Activated CD8-positive, alpha-beta memory T cell treated with anti-CD3 and anti-CD28 coated beads, Interleukin-2, amount 50 U/mL, for 1 hour (primary cell): ENCODE measurements at regions not wholly inside any gene's neighbourhood (a gene's known extent, or its start where the extent isn't known, plus 50 kb on each side); places are given as distances from the start of the nearest gene placed in this dataset.
"Not testable (repeated sequence)": the region's sequence is repeated elsewhere in the genome, so short reads cannot be mapped to it uniquely, and the experiment has no call there.

Experiments used
- DNase-seq: peaks from one replicate; pipeline ENCODE4 v3.0.0-alpha.2; 2020; ENCODE audit errors: extremely low read depth

DNA sequence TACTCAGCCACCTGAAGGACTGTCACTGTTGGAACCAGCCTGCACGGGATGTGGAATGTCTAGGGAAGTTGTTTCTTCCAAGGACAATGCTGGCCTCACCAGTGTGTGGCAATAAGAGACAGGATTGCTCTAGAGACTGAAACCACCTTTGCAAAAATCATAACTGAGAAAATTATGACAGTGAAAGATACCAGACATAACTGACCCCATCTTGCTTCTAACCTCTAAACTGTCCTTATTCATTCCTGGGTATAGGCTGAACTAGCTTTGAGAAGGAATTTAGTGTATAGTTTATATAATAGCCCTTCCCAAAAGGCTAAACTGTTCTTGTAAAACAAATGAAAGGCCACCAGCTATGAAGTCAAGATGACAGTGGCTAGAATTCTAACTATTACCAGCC, 83.6 kb downstream of the IER5 start:
- DNase-seq: no peak

DNA sequence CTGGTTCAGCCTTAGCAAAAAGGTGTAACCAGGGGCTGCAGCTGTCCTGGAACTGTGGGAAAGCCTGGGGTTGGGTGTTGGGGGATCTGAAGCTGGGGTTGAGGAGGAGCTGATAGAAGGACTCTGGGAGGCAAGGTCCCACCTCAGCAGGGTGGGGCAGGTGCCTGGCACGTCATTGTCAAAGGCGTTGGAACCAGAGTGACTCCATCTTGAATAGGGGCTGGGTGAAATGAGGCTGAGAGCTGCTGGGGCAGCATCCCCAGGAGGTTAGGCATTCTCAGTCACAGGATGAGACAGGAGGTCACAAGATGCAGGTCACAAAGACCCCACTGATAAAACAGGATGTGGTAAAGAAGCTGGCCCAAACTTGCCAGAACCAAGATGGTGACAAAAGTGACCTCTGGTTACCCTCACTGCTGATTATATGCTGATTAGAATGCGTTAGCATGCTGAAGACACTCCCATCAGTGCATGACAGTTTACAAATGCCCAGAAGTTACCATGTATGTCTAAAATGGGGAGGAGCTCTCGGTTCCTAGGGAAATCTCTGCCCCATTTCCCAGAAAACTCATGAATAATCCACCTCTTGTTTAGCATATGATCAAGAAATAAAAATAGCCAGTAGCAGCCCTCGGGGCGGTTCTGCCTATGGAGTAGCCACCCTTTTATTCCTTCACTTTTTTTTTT, 85.4 kb downstream of the IER5 start:
- no peak for DNase-seq

DNA sequence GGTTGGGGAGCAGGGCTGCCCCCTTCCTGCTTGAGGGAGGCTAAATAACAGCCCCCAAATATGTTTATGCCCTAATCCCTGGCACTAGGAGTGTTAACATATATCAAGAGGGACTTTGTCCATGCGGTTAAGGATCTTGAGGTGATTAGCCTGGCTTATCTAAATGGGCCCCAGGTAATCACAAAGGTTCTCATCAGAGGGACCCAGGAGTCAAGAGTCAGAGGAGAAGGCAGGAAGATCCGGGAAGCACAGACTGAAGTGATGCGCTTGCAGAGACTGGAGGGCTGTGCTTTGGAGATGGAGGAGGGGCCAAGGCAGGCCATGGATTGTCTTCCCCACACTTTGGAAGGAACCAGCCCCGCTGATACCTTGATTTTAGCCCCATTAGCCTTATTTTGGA, 86.4 kb downstream of the IER5 start:
- no peak for DNase-seq

DNA sequence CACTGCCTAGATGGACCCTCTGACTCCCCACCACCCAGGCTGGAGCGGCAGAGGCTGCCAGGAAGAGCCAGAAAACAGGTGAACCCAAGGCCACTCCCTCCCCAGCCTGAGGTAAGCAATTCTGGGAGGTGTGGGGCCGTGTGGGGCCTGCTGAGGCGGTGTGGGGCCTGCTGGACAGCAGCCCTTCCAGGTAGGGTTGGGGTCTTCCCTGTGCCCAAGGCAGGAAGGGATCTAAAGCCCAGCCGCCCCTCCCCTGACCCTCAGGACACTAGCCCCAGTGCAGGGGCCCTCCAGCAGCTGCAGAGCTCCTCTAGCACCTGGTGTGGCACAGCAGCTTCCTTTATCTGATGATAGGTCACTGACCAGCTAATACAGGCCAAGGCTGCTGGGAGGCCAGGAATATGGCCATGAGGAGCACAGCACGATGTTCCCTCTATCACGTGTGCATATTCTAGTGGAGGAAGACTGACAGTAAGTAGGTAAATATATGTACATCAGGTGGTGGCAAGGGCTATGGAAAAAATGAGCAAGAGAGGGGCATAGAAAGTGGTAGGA, 86.9 kb downstream of the IER5 start:
- no peak for DNase-seq

DNA sequence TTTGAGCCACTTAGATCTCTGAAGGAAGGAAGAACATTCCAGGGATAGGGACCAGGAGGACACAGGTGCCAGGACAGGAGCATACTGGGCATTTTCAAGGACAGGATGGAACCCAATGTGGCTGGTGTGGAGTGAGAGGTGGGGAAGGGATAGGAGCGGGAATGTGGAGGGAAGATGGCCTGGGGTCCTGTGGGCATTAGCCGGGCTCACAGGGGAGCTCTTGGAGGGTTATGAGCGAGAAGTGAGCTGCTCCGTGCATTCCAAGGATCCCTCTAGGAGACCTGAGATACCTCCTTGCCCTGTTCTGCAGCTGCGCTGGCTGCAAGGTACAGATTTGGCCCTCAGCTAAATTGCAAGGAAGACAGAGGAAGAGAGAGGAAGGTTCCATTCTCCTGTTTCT, 87.5 kb downstream of the IER5 start:
- DNase-seq: no peak

DNA sequence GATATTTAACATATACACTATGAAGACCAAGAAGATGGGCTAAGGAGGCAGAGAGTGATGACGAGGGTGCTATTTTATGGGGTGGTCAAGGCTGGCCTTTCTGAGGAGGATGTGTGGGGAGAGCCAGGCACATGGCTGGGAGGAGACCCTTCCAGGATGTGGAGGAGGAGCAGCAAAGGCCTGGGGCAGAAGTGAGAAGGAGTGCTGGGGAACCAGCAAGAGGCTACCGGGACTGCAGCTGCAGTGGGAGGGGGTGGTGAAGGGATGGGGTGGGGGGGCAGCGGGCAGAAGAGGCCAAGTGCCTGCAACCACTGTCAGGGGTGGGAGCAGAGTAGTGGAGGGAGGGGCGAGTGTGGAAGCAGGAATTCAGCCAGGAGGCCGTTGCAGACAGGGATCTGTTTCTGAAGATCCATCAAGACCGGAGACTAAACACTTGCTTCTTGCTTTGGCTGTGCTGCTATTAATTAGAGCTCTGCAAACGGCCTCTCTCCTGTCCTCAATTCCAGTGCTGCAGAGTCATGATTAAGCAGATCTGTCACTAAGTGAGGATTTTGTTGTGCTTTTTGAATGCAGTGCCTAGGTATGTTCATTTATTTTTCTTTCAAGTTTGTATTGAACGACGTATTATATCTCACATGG, 89.9 kb downstream of the IER5 start:
- no peak for DNase-seq

DNA sequence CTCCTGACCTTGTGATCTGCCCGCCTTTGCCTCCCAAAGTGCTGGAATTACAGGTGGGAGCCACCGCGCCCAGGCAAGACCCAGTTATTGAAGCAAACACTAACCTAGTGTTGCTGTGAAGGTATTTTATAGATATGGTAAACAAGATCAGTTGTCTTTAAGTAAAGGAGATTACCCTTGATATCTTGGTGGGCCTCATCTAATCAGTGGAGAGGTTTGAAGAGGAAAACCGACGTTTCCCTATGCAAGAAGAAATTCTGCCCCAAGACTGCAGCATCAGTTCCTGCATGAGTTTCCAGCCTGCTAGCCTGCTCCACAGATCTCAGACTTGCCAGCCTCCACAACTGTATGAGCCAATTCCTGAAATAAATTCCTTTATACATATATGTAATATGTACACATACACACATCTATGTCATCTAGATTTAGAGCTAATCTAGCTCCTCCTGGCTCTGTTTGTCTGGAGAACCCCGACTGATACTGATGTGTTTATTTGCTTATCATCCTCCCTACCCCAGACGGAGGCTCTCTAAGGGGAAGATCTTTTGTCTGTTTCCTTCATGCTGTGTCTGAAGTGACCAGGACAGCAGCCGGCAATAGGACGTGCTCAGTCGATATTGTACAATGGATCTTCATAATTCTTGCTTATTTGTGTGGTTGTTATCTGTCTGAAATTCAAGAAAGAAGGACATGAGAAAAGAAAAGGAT, 90.9 kb downstream of the IER5 start:
- no peak for DNase-seq

DNA sequence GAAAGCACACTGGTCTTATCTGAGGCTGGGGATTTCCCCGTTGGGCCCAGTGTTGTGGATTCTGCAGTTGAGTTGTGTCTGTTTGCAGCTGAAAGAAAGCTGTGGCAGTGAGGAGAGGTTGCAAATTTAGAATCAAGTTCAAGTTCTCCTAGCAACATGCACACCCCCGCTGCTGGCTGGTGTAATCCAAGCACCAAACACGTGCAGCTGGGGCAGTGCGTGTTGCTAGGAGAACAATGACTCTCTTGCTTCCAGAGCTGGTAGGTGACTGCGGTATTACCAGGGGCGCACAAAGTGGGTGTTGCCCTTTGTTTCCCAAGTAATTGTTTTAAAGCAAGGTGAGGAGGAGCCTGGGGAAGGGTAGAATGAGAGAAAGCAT, 91.5 kb downstream of the IER5 start:
- no peak for DNase-seq

DNA sequence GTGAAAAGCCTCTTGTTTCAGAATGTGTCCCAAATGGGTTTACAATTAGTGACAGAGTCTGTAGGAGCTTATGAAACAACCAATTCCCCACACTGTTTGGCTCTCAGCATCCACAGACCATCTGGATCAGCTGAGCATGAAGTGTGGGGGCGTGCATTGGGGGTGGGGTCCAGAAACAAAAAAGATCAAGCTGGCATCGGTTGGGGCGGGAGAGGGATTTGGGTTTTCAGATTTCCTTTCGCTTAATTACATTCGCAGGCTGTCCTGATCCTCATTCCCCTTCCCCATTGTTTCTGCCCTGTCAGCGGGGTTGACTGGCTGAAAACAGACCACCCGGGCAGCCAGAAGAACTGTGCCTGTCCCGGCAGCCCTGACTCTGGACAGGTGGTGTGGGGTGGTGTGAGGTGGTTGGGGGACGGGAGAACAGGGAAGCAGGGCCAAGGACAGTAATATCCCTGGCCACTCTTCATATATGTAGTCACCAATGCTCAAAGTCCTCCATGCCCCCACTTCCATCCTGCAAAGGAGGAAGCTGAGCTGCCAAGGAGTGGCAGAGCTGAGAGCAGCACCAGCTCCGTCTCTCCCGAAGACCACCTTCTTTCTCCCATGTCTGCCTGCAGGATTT, 92.0 kb downstream of the IER5 start:
- DNase-seq: no peak

DNA sequence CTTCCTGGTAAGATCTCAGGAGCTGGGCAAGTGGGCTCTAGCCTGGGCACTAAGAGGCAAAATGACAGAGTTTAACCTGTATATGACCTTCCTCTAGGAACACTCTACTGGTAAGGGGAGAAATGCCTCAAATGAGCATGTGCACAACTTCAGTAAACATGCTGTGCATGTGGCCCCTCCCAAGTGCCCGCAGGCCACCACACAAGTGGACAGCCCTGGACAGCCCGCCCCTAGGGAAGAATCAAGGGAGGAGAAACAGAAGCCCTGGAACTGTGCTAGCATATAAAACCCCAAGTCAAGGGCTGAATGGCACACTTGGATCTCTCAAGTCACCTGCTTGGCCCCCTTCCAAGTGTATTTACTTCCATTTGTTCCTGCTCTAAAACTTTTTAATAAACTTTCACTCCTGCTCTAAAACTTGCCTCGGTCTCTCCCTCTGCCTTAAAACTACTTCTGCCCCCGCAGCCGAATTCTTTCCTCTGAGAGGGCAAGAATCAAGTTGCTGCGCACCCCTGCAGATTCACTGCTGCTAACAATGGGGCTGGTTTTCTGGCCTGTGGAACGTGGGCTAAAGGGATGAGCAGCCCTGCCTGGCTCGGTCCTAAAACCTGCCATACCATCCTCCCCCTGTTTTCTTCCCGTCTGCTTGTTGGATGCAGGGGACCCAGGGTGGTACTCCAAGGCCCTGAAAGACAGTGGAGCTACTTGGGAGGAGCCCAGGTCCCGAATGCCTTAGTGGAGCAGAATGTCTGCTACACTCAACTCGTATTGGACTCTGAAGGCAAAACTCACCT, 93.5 kb downstream of the IER5 start:
- no peak for DNase-seq

DNA sequence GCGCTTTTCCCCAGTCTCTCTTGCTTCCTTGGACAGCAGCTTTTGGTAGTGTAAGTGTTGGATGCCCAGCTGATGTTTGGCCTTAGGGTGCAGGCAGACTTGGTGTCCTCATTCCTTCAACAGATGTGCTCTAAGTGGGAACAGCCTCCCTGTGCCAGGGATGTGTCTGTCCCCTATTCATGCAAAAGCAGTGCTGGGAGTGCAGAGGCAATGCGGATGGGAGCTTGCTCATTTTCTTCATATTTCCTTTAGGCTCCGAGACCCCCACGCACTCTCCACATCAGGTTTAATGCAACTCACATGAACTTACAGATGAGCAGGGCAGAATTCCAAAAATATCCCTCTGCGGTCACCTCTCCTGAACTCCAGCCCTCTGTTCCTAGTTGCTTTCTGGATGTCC, 96.1 kb downstream of the IER5 start:
- no peak for DNase-seq

DNA sequence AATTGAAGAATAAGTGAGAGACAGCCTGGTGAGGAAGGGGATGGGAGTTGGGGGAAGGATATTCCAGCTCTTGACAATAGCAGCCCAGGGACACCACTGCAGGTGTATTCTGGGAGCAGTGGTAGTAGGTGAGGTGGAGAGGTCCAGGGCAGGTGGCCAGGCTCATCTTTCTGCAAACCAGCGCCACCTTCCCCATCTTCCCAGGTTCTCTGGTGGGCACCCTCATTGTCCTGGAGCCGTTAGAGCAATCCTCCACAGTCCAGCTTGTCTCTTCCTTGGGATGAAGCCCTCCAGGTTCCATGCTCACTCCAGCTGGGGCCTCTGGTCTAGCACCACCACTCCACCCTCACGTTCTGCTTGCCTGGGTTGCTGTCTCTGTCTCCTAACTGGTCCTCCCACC, 97.0 kb downstream of the IER5 start:
- DNase-seq: no peak

DNA sequence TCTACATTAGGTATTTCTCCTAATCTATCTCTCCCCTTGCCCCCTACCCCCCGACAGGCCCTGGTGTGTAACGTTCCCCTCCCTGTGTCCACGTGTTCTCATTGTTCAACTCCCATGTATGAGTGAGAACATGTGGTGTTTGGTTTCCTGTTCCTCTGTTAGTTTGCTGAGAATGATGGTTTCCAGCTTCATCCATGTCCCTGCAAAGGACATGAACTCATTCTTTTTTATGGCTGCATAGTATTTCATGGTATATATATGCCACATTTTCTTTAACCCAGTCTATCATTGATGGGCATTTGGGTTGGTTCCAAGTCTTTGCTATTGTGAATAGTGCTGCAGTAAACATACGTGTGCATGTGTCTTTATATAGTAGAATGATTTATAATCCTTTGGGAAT, 97.6 kb downstream of the IER5 start:
- not testable (repeated sequence) for DNase-seq

DNA sequence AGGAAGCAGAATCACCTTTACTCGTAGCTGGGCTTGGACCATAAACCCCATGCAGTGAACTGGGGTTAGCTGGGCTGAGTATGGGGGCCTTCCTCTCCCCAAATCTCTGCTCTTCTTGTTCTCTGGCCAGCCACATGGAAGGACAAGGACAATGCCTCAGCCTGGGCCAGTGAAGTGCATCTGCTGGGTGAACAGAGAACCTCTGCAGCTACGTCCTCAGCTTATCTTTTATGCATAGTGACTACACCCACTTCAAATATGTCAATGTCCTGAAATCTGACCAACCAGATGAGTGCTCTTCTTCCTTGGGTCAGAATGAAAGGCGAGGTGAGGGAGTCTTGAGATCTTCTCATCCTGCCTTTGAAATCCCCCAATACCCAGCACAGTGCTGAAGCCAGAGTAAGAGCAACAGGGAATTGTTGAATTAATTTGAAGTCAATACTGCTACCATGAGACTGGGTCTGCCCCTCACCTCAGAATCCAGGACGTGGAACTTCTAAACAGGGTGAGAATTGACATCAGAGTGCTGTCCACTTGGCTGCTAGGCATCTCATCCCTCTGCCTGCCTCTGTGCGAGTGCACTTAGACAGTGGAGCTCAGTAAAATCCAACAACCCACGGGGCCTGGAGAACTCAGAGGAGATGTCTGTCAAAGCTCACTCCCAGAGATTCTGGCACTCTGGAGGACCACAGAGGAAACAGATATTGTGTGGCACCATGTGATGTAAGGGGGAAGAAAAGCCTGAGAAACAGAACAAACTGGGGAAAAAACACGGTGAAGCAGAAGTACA, 99.0 kb downstream of the IER5 start:
- DNase-seq: no peak

DNA sequence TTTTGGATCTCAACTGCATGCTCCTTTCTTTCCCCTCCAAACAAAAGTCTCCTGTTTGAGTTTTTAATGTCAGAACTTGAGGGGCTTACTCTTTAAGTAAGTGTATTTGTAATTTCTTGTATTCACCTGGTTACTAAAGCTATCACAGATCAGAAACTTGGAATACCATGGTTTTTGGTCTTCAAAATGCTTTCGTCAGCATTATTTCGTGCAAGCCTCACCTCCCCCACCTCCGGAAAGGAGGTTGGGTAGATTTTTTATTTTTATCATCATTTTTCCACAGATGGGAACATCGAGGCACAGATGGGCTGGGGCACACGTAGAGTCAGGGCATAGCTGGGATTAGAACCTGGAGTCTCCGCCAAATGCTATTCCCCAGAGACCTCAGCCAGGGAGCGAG, 100.7 kb downstream of the IER5 start:
- no peak for DNase-seq

DNA sequence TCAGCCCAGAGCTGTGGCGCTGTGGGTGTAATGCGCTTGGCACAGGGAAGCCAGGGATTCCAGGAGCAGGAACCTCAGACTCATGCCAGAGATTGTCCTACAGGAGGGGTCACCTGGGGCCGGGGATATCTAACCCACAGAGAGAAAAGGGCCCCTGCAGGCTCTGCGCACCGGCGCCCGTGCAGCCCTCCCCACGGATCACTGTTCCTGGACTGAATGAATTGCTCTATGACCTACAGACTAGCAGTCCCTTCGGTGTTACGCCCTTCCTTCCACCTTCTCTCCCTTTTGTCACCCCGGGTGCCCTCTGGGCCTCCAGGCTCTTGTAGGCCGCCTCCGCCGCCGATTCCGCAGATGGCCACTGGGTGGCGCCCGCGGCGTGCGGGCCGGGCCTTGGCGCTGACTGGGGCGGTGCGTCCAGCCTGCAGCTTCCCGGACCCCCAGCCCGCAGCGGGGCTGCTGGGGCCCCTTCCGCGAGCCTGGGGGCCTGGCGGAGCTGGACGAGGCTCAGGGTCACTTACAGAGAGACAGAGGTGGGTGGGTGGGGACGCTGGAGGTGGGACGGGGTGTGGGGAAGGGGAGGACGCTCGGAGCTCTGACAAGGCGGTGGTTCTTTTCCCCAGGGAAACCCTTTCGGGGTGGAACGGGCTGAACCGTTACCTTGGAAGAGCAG, 101.3 kb downstream of the IER5 start:
- no peak for DNase-seq

DNA sequence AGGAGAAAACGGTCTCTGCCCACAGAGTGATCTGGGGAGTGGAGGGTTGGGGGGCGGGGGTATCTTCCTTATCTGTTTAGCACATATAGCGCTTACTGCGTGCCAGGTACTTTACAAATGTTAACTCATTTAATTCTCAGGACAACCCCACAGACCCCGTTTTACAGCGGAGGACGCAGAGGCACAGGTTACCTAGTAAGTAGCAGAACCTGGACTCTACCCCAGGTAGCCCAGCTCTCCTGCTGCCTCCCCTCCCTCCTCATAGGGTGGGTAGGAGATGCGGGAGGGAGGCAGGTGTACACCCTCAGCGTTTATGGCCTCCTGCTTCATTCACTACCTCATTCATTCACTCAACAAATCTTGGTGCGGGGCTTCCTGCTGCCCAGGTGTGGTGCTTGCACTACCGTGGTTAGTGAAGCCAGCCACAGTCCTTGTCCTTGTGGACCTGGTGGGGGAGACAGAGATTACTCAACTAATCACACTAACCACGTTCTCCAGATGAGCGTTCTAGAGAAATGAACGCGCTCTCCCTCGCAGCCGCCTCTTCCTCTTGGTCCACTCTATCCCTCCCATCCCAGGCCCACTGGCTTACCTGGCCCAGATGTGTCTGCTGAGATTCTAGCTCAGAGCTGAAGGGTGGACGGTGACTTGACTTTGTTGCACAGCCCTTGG, 102.0 kb downstream of the IER5 start:
- no peak for DNase-seq

DNA sequence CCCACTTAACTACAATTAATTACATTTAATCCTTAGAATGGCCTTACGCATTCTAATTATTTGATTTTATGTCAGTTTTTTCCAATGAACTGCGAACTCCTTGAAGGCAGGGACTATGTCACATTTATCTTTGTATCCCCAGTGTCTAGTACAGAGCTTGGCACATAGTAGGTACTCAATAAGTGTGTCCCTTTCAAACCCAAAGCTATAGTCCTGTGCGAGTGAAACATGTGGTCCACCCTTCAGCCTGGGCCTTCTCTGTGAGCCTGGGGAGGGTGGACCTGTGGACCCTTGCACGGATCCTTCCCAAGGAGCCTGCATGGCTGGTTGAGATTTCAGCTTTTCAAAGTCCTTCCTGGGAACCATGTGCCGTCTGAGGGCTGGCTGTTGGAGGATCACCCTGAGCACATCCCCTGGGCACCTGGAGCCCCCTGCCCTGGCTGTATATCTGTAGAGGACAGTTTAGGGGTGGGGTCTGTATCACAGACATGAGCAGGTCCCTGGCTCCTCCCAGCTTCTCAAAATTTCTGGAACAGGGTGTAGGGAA, 103.1 kb downstream of the IER5 start:
- DNase-seq: no peak

DNA sequence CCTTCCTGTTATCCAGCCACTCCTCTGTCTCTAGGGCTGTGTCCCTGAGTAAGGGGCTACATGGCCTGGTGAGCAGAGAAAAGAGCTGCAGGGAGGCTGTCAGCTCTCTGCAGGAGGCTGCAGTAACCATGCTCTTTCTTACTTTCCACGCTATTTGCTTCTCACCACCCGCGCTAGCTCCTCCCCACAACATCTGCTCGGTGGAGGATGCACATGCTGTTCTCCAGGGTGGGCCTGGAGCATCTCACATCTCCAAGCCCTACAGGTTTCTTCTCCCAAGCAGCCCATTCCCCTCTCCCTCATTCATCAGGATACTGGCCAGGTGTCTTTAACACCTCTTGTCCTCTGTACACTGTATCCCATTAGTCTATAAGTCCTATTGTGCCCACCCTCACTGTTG, 103.8 kb downstream of the IER5 start:
- DNase-seq: no peak
